SK-N-SH (cell line): ENCODE measurements at regions not wholly inside any gene's neighbourhood (a gene's known extent, or its start where the extent isn't known, plus 50 kb on each side); places are given as distances from the start of the nearest gene placed in this dataset.

Experiments used
- EP300 ChIP-seq, 2 experiments: IDR thresholded peaks; 2 replicates each; pipeline versions ENCODE4 v1.4.0 to v1.6.1; 2012; ENCODE audit warnings: borderline replicate concordance in 1 of 2, low read depth in 1 of 2, low read length in 1 of 2
- EZH2phosphoT487 ChIP-seq: fragments of 200-600 bp; sonication (generic); IDR thresholded peaks from 2 replicates; pipeline ENCODE4 v1.6.1; 2017; ENCODE audit warnings: low read depth, mixed run types, mild to moderate bottlenecking, antibody characterized with exemption, moderate library complexity, borderline replicate concordance
- FOXM1 ChIP-seq: IDR thresholded peaks from 2 replicates; pipeline ENCODE4 v1.4.0; 2012; ENCODE audit warnings: low read depth, mild to moderate bottlenecking
- GABPA ChIP-seq: IDR thresholded peaks from 2 replicates; pipeline ENCODE4 v1.4.0; 2012; ENCODE audit warnings: low read depth, mild to moderate bottlenecking
- JUND ChIP-seq: IDR thresholded peaks from 2 replicates; pipeline ENCODE4 v1.4.0; 2012
- MAX ChIP-seq: IDR thresholded peaks from 2 replicates; pipeline ENCODE4 v1.4.0; 2012; ENCODE audit warnings: low read depth
- POLR2AphosphoS5 ChIP-seq: IDR thresholded peaks from 2 replicates; pipeline ENCODE4 v1.6.1; 2012; ENCODE audit warnings: low read depth, low read length
- RAD21 ChIP-seq: IDR thresholded peaks from 2 replicates; pipeline ENCODE4 v1.6.1; 2012; ENCODE audit warnings: mild to moderate bottlenecking, low read length
- RCOR1 ChIP-seq: fragments of 150-350 bp; IDR thresholded peaks from 2 replicates; pipeline ENCODE4 v1.6.1; 2017; ENCODE audit warnings: antibody characterized with exemption, low read length
- TAF1 ChIP-seq: IDR thresholded peaks from 2 replicates; pipeline ENCODE4 v1.6.1; 2012; ENCODE audit warnings: low read depth, mild to moderate bottlenecking, low read length, moderate library complexity, borderline replicate concordance
- TF ChIP-seq, protein P1 (sequence below): fragments of 200-600 bp; sonication (generic); IDR thresholded peaks from 2 replicates; pipeline ENCODE4 v1.6.1; 2017; ENCODE audit warnings: antibody characterized with exemption, mild to moderate bottlenecking, moderate library complexity
- TF ChIP-seq, protein P2 (sequence below): fragments of 150-350 bp; IDR thresholded peaks from 2 replicates; pipeline ENCODE4 v1.6.1; 2017; ENCODE audit warnings: antibody characterized with exemption, low read length, low read depth, borderline replicate concordance
- TF ChIP-seq, protein P3 (sequence below): IDR thresholded peaks from 2 replicates; pipeline ENCODE4 v1.6.1; 2012; ENCODE audit warnings: mild to moderate bottlenecking, low read depth, low read length, moderate library complexity

GRCh38 chr10:27312854-27313253, 72.3 kb upstream of the ACBD5 start:
- TF ChIP-seq POLR2AphosphoS5, result no peak
- TF ChIP-seq, protein P1, sequence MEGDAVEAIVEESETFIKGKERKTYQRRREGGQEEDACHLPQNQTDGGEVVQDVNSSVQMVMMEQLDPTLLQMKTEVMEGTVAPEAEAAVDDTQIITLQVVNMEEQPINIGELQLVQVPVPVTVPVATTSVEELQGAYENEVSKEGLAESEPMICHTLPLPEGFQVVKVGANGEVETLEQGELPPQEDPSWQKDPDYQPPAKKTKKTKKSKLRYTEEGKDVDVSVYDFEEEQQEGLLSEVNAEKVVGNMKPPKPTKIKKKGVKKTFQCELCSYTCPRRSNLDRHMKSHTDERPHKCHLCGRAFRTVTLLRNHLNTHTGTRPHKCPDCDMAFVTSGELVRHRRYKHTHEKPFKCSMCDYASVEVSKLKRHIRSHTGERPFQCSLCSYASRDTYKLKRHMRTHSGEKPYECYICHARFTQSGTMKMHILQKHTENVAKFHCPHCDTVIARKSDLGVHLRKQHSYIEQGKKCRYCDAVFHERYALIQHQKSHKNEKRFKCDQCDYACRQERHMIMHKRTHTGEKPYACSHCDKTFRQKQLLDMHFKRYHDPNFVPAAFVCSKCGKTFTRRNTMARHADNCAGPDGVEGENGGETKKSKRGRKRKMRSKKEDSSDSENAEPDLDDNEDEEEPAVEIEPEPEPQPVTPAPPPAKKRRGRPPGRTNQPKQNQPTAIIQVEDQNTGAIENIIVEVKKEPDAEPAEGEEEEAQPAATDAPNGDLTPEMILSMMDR, result no peak
- TF ChIP-seq, protein P2, sequence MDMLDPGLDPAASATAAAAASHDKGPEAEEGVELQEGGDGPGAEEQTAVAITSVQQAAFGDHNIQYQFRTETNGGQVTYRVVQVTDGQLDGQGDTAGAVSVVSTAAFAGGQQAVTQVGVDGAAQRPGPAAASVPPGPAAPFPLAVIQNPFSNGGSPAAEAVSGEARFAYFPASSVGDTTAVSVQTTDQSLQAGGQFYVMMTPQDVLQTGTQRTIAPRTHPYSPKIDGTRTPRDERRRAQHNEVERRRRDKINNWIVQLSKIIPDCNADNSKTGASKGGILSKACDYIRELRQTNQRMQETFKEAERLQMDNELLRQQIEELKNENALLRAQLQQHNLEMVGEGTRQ, result no peak
- TF ChIP-seq EP300 (IDR thresholded peaks at IDR 0.05; ENCODE audit: borderline replicate concordance in 1 of 2, low read depth in 1 of 2, low read length in 1 of 2), result no peak
- no peak for TF ChIP-seq MAX
- TF ChIP-seq RAD21, result no peak
- TF ChIP-seq GABPA, result no peak
- TF ChIP-seq JUND, result no peak
- TF ChIP-seq TAF1, result no peak
- no peak for TF ChIP-seq EZH2phosphoT487
- no peak for TF ChIP-seq FOXM1
- no peak for TF ChIP-seq RCOR1
- TF ChIP-seq, protein P3, sequence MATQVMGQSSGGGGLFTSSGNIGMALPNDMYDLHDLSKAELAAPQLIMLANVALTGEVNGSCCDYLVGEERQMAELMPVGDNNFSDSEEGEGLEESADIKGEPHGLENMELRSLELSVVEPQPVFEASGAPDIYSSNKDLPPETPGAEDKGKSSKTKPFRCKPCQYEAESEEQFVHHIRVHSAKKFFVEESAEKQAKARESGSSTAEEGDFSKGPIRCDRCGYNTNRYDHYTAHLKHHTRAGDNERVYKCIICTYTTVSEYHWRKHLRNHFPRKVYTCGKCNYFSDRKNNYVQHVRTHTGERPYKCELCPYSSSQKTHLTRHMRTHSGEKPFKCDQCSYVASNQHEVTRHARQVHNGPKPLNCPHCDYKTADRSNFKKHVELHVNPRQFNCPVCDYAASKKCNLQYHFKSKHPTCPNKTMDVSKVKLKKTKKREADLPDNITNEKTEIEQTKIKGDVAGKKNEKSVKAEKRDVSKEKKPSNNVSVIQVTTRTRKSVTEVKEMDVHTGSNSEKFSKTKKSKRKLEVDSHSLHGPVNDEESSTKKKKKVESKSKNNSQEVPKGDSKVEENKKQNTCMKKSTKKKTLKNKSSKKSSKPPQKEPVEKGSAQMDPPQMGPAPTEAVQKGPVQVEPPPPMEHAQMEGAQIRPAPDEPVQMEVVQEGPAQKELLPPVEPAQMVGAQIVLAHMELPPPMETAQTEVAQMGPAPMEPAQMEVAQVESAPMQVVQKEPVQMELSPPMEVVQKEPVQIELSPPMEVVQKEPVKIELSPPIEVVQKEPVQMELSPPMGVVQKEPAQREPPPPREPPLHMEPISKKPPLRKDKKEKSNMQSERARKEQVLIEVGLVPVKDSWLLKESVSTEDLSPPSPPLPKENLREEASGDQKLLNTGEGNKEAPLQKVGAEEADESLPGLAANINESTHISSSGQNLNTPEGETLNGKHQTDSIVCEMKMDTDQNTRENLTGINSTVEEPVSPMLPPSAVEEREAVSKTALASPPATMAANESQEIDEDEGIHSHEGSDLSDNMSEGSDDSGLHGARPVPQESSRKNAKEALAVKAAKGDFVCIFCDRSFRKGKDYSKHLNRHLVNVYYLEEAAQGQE, result no peak
